Heart left ventricle (tissue), 16 donors: ENCODE measurements at regions not wholly inside any gene's neighbourhood (a gene's known extent, or its start where the extent isn't known, plus 50 kb on each side); places are given as distances from the start of the nearest gene placed in this dataset.

ENCODE experiments used
- ATAC-seq, 4 donors: fragments of 200-7000 bp; cut with Tn5 transposase; one replicate each; pipeline ENCODE4 v1.9.1; 2020 to 2022; ENCODE audit warnings: moderate library complexity in 4 of 4, mild to moderate bottlenecking in 3 of 4, moderate number of reproducible peaks in 1 of 4
- DNase-seq, 5 donors: peaks; one replicate each; pipeline ENCODE4 v3.0.0-alpha.2; 2020
- H3K27ac ChIP-seq, 12 donors: fragments of 200-600 bp; sonication (generic) in 4 of 12; one replicate each; pipeline versions ENCODE4 v1.5.0 to v1.8.0; 2016 to 2022; ENCODE audit warnings: mild to moderate bottlenecking in 2 of 12
- H3K27me3 ChIP-seq, 9 donors: fragments of 200-600 bp; sonication (generic) in 2 of 9; one replicate each; pipeline versions ENCODE4 v1.5.1 to v1.8.0; 2016 to 2022; ENCODE audit warnings: mild to moderate bottlenecking in 3 of 9
- H3K36me3 ChIP-seq, 9 donors: fragments of 200-600 bp; sonication (generic) in 2 of 9; one replicate each; pipeline versions ENCODE4 v1.5.0 to v1.8.0; 2018 to 2022; ENCODE audit warnings: mild to moderate bottlenecking in 2 of 9
- H3K4me1 ChIP-seq, 12 donors: fragments of 200-600 bp; sonication (generic) in 4 of 12; one replicate each; pipeline versions ENCODE4 v1.5.0 to v1.8.0; 2016 to 2022; ENCODE audit warnings: mild to moderate bottlenecking in 3 of 12
- H3K4me3 ChIP-seq, 12 donors: fragments of 200-600 bp; sonication (generic) in 4 of 12; one replicate each; pipeline versions ENCODE4 v1.5.0 to v1.8.0; 2017 to 2022; ENCODE audit warnings: mild to moderate bottlenecking in 9 of 12, moderate library complexity in 4 of 12
- H3K9me3 ChIP-seq, 12 donors: fragments of 200-600 bp; sonication (generic) in 4 of 12; one replicate each; pipeline versions ENCODE4 v1.5.0 to v1.8.0; 2016 to 2022; ENCODE audit warnings: mild to moderate bottlenecking in 1 of 12
- CTCF ChIP-seq, 12 donors: fragments of 200-600 bp; sonication (generic) in 4 of 12; IDR thresholded peaks; one replicate each; pipeline versions ENCODE4 v1.5.0 to v1.8.0; 2018 to 2022; ENCODE audit warnings: antibody characterized with exemption in 12 of 12, mild to moderate bottlenecking in 5 of 12
- POLR2A ChIP-seq, 2 donors: fragments of 450-650 bp; IDR thresholded peaks; one replicate each; pipeline ENCODE4 v1.6.1; 2017; ENCODE audit warnings: antibody characterized with exemption in 2 of 2, mild to moderate bottlenecking in 2 of 2, moderate library complexity in 2 of 2
- WGBS, 4 donors: extraction: QIAGEN DNeasy Blood & Tissue Kit in 2 of 4; methylation state at CpG; one replicate each; pipeline versions ENCODE4 v1.1.5 to v1.1.7; 2013 to 2018; 5-methylcytosine and 5-hydroxymethylcytosine counted together
- intact Hi-C, 10 donors: fragments of 100-400 bp; cut with DNase I; formaldehyde crosslinking; loops; one replicate each; pipeline versions ENCODE4 v1.11.1 to v1.14.2; 2022
- donor health status: ischemic (EF 13 %, LVEDD 7.1; RV severe dilation, severe dysfunction).
- donor health status: healthy with polysubstance abuse.
- donor health status: DM: no; HTN: yes; CAD: no.
- donor health status: DM: no; HTN: no; CAD: no.
- donor health status: ischemic (EF 25% LVEDD 6.9; RV normal size, moderate dysfunction).
- donor health status: ischemic (EF 25% LVEDD 5.7; RV mildly dilated, moderate dysfunction).
- donor health status: healthy.
- donor health status: DM: yes; HTN: yes; CAD: no.
- donor health status: ischemic (EF 35%, LVEDD 5.7; RV mildly dilated, moderate dysfunction).
- donor health status: nonischemic (EF 11% LVEDD 7.7; RV severe dilation, severe dysfunction).
- donor health status: DM: yes; HTN: yes; CAD: no.
- donor health status: PGD.
- donor health status: ischemic (EF 29% LVEDD 5.4; RV normal size, mild dysfunction).
- donor health status: nonischemic (EF 23%, LVEDD 6.1; RV moderate dilation, normal function).

GRCh38 chr1:117286562-117286961, 75.8 kb upstream of the VTCN1 start:
- no peak for ATAC-seq
- Histone ChIP-seq H3K36me3 (no peaks in the 10 kb centered on the region), H3K4me3 (no peak overlapping the region), H3K9me3 (no peaks in the 10 kb centered on the region), H3K27ac (no peak overlapping the region), H3K27me3 (no peaks in the 10 kb centered on the region), H3K4me1 (no peaks in the 10 kb centered on the region)
- WGBS, 4 donors: 83 to 90% (median 89%) methylated on average over 2 of the region's 2 CpGs
- no peak for TF ChIP-seq POLR2A (IDR thresholded peaks at IDR 0.05)
- TF ChIP-seq CTCF (IDR thresholded peaks at IDR 0.05): no peak
- intact Hi-C loops: loop anchor here in 4 of 10 donors (1.0 to 10.0 kb wide), 2 partner anchors 162 to 218 kb away; partner anchors contain the start of gene TRIM45 (in 3 of the 4)
- DNase-seq: no peak

- WGBS, 4 donors: 24 to 37% (median 32%) methylated on average over 1 of the region's 1 CpG
- Histone ChIP-seq H3K27me3 (no peaks in the 10 kb centered on the region), H3K36me3 (no peaks in the 10 kb centered on the region), H3K4me1 (no peaks in the 10 kb centered on the region), H3K4me3 (no peak overlapping the region), H3K27ac (no peak overlapping the region), H3K9me3 (no peaks in the 10 kb centered on the region)
- no peak for TF ChIP-seq CTCF (IDR thresholded peaks at IDR 0.05)
- TF ChIP-seq POLR2A (IDR thresholded peaks at IDR 0.05): no peak
- intact Hi-C loops: loop anchor here in 4 of 10 donors (1.0 to 10.0 kb wide), 2 partner anchors 161 to 218 kb away; partner anchors contain the start of gene TRIM45 (in 3 of the 4)
- ATAC-seq (no peak), DNase-seq (no peak)
Measured at GRCh38 chr1:117286145-117286544, 75.4 kb upstream of the VTCN1 start.

- 76 to 85% (median 76%) methylated on average over 3 of the region's 3 CpGs for WGBS, 4 donors
- Histone ChIP-seq H3K4me1 (no peaks in the 10 kb centered on the region), H3K27me3 (no peaks in the 10 kb centered on the region), H3K36me3 (no peaks in the 10 kb centered on the region), H3K4me3 (no peak overlapping the region), H3K9me3 (no peaks in the 10 kb centered on the region), H3K27ac (no peak overlapping the region)
- no peak for DNase-seq
- intact Hi-C loops: loop anchor here in 9 of 10 donors (1.0 to 10.0 kb wide), 8 partner anchors 157 to 218 kb away; partner anchors contain the start of gene TRIM45 (in 6 of the 9)
- TF ChIP-seq POLR2A (IDR thresholded peaks at IDR 0.05) (no peak), CTCF (IDR thresholded peaks at IDR 0.05) (peak; percentile 16 to 66 (median 54))
- peak; percentile 55 to 80 (median 72) for ATAC-seq
Measured at GRCh38 chr1:117284399-117285215, 73.9 kb upstream of the VTCN1 start.

GRCh38 chr1:117278531-117278930, 67.8 kb upstream of the VTCN1 start:
- Histone ChIP-seq H3K27ac (no peak overlapping the region), H3K9me3 (peaks cover 0 to 4% (median 0%) of the 10 kb centered on the region in 12 donors), H3K36me3 (no peaks in the 10 kb centered on the region), H3K4me1 (no peaks in the 10 kb centered on the region), H3K27me3 (no peaks in the 10 kb centered on the region), H3K4me3 (no peak overlapping the region)
- intact Hi-C loops: no loop called here
- no peak for ATAC-seq
- 69 to 77% (median 73%) methylated on average over 5 of the region's 5 CpGs for WGBS, 4 donors
- DNase-seq: no peak
- TF ChIP-seq POLR2A (IDR thresholded peaks at IDR 0.05): no peak
- no peak for TF ChIP-seq CTCF (IDR thresholded peaks at IDR 0.05)
